Lung (tissue), 11 donors: ENCODE measurements at regions not wholly inside any gene's neighbourhood (a gene's known extent, or its start where the extent isn't known, plus 50 kb on each side); places are given as distances from the start of the nearest gene placed in this dataset.

Experiments
- ATAC-seq: fragments of 200-7000 bp; cut with Tn5 transposase; one replicate; pipeline ENCODE4 v1.9.1; 2020; ENCODE audit warnings: moderate number of reproducible peaks; ENCODE audit not compliant: insufficient read depth, low FRiP score
- DNase-seq, 3 donors: peaks; one replicate each; pipeline ENCODE4 v3.0.0-alpha.2; 2013 to 2017
- H3K27ac ChIP-seq, 2 donors: one replicate each; pipeline ENCODE4 v1.5.1; 2013; ENCODE audit warnings: mild to moderate bottlenecking in 2 of 2, moderate library complexity in 2 of 2, control low read depth in 1 of 2, inconsistent platforms in 1 of 2, low read depth in 1 of 2, low read length in 1 of 2
- H3K27me3 ChIP-seq, 3 donors: one replicate each; pipeline ENCODE4 v1.5.1; 2013; ENCODE audit warnings: low read length in 2 of 3; ENCODE audit not compliant: control insufficient read depth in 3 of 3, insufficient read depth in 3 of 3
- H3K36me3 ChIP-seq, 4 donors: one replicate each; pipeline ENCODE4 v1.5.1; 2013; ENCODE audit warnings: low read length in 4 of 4, mild to moderate bottlenecking in 1 of 4, moderate library complexity in 1 of 4; ENCODE audit not compliant: control insufficient read depth in 4 of 4, insufficient read depth in 4 of 4
- H3K4me1 ChIP-seq, 5 donors: one replicate each; pipeline ENCODE4 v1.5.1; 2013; ENCODE audit warnings: low read length in 5 of 5, mild to moderate bottlenecking in 2 of 5, moderate library complexity in 1 of 5; ENCODE audit not compliant: control insufficient read depth in 5 of 5, insufficient read depth in 5 of 5
- H3K4me3 ChIP-seq: one replicate; pipeline ENCODE4 v1.5.1; 2013; ENCODE audit warnings: mild to moderate bottlenecking, control low read depth, moderate library complexity
- H3K9ac ChIP-seq, 2 donors: one replicate each; pipeline ENCODE4 v1.5.1; 2013; ENCODE audit warnings: low read length in 2 of 2, control low read depth in 1 of 2; ENCODE audit not compliant: insufficient read depth in 1 of 2
- H3K9me3 ChIP-seq, 4 donors: one replicate each; pipeline ENCODE4 v1.5.1; 2013; ENCODE audit warnings: low read length in 3 of 4, mild to moderate bottlenecking in 1 of 4, moderate library complexity in 1 of 4; ENCODE audit not compliant: control insufficient read depth in 4 of 4, insufficient read depth in 3 of 4
- CTCF ChIP-seq: IDR thresholded peaks from 2 replicates; pipeline ENCODE4 v1.5.1; 2012; ENCODE audit warnings: mild to moderate bottlenecking; ENCODE audit errors: control extremely low read depth, extremely low read depth
- WGBS, 2 donors: extraction: QIAGEN DNeasy Blood & Tissue Kit; methylation state at CpG; one replicate each; pipeline ENCODE4 v1.1.7; 2013; 5-methylcytosine and 5-hydroxymethylcytosine counted together
- donor health status: control.
- donor health status: control.
- donor health status: Bipolar disorder and iron deficiency.
- donor health status: healthy.
- donor health status: DM: yes; HTN: yes; CAD: no.

GRCh38 chr17:34823023-34823422 lies 138.2 kb downstream of the CCT6B start:
- DNase-seq (no peak), ATAC-seq (no peak)
- Histone ChIP-seq H3K36me3 (no peaks in the 10 kb centered on the region), H3K4me3 (no peak overlapping the region), H3K27ac (no peak overlapping the region), H3K9me3 (no peaks in the 10 kb centered on the region), H3K9ac (no peak overlapping the region), H3K27me3 (peaks cover 0 to 4% (median 2%) of the 10 kb centered on the region in 3 donors), H3K4me1 (no peaks in the 10 kb centered on the region)
- WGBS, 2 donors: 58% methylated on average over 6 of the region's 6 CpGs
- no peak for TF ChIP-seq CTCF

GRCh38 chr17:34822007-34822739 lies 139.1 kb downstream of the CCT6B start:
- Histone ChIP-seq H3K27me3 (peaks cover 0 to 4% (median 2%) of the 10 kb centered on the region in 3 donors), H3K4me1 (no peaks in the 10 kb centered on the region), H3K4me3 (no peak overlapping the region), H3K36me3 (no peaks in the 10 kb centered on the region), H3K9ac (no peak overlapping the region), H3K27ac (no peak overlapping the region), H3K9me3 (no peaks in the 10 kb centered on the region)
- no peak for ATAC-seq
- no peak for TF ChIP-seq CTCF
- WGBS, 2 donors: 57 to 75% methylated on average over 10 of the region's 10 CpGs
- DNase-seq: no peak

GRCh38 chr17:34820922-34821321 lies 140.3 kb downstream of the CCT6B start:
- Histone ChIP-seq H3K4me3 (no peak overlapping the region), H3K4me1 (no peaks in the 10 kb centered on the region), H3K36me3 (no peaks in the 10 kb centered on the region), H3K27me3 (peaks cover 0 to 4% (median 2%) of the 10 kb centered on the region in 3 donors), H3K9me3 (no peaks in the 10 kb centered on the region), H3K9ac (no peak overlapping the region), H3K27ac (no peak overlapping the region)
- 26 to 30% methylated on average over 4 of the region's 4 CpGs for WGBS, 2 donors
- DNase-seq (no peak), ATAC-seq (no peak)
- TF ChIP-seq CTCF: no peak
